WERI-Rb-1 (cell line): ENCODE measurements at regions not wholly inside any gene's neighbourhood (a gene's known extent, or its start where the extent isn't known, plus 50 kb on each side); places are given as distances from the start of the nearest gene placed in this dataset.
"Not testable (repeated sequence)": the region's sequence is repeated elsewhere in the genome, so short reads cannot be mapped to it uniquely, and the experiment has no call there.

Experiments used
- DNase-seq: peaks from one replicate; pipeline ENCODE4 v3.0.0-alpha.2; 2020
- H3K27ac ChIP-seq: fragments of 250-450 bp; sonication (Bioruptor Pico); 2 replicates; pipeline ENCODE4 v1.5.1; 2020; ENCODE audit warnings: mild to moderate bottlenecking, moderate library complexity
- H3K27me3 ChIP-seq: fragments of 250-450 bp; sonication (Bioruptor Pico); 2 replicates; pipeline ENCODE4 v1.5.1; 2021; ENCODE audit warnings: mild to moderate bottlenecking, low read depth, moderate library complexity; ENCODE audit not compliant: insufficient read depth, severe bottlenecking
- H3K36me3 ChIP-seq: fragments of 250-450 bp; sonication (Bioruptor Pico); 2 replicates; pipeline ENCODE4 v1.5.1; 2020; ENCODE audit warnings: mild to moderate bottlenecking, moderate library complexity
- H3K4me3 ChIP-seq: 2 replicates; pipeline ENCODE4 v1.5.1; 2011; ENCODE audit warnings: low read depth, mild to moderate bottlenecking, control low read depth, low read length
- H3K9me3 ChIP-seq: fragments of 250-450 bp; sonication (Bioruptor Pico); 2 replicates; pipeline ENCODE4 v1.5.1; 2021; ENCODE audit warnings: mild to moderate bottlenecking, moderate library complexity; ENCODE audit not compliant: severe bottlenecking
- TF ChIP-seq, protein P1 (sequence below): IDR thresholded peaks from 2 replicates; pipeline ENCODE4 v1.5.1; 2011; ENCODE audit warnings: low read depth, mild to moderate bottlenecking, control low read depth, inconsistent platforms, low read length

DNA sequence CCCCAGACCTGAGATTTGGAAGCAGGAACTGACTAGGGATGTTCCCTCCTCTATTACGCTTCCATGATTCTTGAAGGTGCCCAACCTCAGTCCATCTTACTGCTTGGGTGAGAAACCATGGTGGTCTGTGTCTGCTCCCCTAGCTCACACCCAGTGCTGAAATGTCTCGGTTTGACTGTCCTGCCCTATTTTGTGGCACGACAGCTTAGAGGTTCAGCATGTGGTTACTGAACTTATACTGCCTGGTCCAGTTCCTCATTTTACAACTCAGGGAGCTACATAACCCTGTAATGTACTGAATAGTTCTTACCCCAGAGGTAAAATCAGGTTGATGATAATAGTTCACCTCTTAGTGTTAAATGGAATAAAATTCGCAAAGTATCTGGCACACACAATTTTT, 203.1 kb downstream of the RBM46 start:
- TF ChIP-seq, protein P1, sequence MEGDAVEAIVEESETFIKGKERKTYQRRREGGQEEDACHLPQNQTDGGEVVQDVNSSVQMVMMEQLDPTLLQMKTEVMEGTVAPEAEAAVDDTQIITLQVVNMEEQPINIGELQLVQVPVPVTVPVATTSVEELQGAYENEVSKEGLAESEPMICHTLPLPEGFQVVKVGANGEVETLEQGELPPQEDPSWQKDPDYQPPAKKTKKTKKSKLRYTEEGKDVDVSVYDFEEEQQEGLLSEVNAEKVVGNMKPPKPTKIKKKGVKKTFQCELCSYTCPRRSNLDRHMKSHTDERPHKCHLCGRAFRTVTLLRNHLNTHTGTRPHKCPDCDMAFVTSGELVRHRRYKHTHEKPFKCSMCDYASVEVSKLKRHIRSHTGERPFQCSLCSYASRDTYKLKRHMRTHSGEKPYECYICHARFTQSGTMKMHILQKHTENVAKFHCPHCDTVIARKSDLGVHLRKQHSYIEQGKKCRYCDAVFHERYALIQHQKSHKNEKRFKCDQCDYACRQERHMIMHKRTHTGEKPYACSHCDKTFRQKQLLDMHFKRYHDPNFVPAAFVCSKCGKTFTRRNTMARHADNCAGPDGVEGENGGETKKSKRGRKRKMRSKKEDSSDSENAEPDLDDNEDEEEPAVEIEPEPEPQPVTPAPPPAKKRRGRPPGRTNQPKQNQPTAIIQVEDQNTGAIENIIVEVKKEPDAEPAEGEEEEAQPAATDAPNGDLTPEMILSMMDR = no peak
- H3K9me3 ChIP-seq = no peaks in the 10 kb centered on the region
- no peaks in the 10 kb centered on the region for H3K36me3 ChIP-seq
- DNase-seq = no peak
- H3K27me3 ChIP-seq = no peaks in the 10 kb centered on the region
- no peak overlapping the region for H3K4me3 ChIP-seq
- no peak overlapping the region for H3K27ac ChIP-seq

- no peak for DNase-seq
- Histone ChIP-seq H3K4me3 (no peak overlapping the region), H3K9me3 (no peaks in the 10 kb centered on the region), H3K27me3 (no peaks in the 10 kb centered on the region), H3K36me3 (no peaks in the 10 kb centered on the region), H3K27ac (no peak overlapping the region)
- TF ChIP-seq, protein P1 = no peak
These were observed 203.5 kb downstream of the RBM46 start for GRCh38 chr4:154984616-154985015.

DNA sequence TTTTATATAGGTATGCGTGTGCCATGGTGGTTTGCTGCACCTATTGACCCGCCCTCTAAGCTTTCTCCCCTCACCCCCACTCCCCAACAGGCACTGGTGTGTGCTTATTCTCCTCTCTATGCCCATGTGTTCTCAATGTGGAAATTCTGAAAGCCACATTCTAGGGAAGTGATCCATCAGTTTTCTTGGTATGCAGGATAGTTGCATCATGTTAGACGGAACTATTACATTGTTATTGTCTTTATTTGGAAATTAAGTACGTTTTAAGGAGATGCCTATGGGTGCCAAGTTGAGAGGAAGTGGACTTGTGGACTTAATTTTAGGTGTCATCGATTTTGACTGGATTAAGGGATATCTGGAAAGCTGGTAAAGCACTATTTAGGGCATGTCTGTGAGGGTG, 204.6 kb downstream of the RBM46 start:
- Histone ChIP-seq H3K9me3 (no peaks in the 10 kb centered on the region), H3K4me3 (no peak overlapping the region), H3K27me3 (no peaks in the 10 kb centered on the region), H3K36me3 (no peaks in the 10 kb centered on the region), H3K27ac (no peak overlapping the region)
- TF ChIP-seq, protein P1 = no peak
- DNase-seq = no peak

DNA sequence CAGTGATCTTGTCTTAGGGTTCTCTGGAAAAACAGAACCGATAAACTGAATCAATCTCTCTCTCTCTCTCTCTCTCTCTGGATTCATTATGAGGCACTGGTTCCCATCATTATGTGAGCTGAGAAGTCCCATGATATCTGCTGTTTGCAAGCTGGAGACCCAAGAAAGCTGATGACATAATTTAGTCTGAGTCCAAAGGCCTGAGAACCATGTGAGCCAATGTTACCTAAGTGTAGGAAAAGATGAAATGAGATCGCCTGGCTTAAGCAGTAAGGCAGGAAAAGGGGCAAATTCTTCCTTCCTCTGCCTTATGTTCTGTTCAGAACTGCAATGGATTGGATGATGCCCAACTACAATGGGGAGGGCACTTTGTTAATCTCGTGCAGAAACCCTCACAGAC, 207.4 kb downstream of the RBM46 start:
- H3K36me3 ChIP-seq = no peaks in the 10 kb centered on the region

DNA sequence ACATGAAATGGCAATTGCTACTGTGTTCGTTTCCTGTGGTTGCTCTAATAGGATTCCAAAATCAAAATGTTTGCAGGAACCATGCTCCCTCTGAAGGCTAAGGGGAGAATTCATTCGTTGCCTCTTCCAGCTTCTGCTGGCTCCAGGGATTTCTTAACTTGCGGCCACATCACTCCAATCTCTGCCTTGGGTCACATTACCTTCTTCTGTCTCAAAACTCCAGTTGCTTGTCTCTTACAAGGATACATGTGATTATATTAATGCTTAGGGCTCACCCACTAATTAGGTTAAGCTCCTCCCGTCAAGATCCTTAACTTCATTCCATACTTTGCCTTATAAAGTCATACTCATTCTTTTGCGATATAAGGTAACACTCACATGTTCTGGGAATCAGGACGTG, 208.4 kb downstream of the RBM46 start:
- H3K27ac ChIP-seq = no peak overlapping the region
- no peaks in the 10 kb centered on the region for H3K27me3 ChIP-seq
- no peaks in the 10 kb centered on the region for H3K36me3 ChIP-seq
- H3K9me3 ChIP-seq = no peaks in the 10 kb centered on the region
- H3K4me3 ChIP-seq = no peak overlapping the region
- DNase-seq = no peak
- TF ChIP-seq, protein P1 = no peak

More for the DNA sequence above, 207.4 kb downstream of the RBM46 start:
- H3K27me3 ChIP-seq = no peaks in the 10 kb centered on the region
- TF ChIP-seq, protein P1 = no peak
- H3K9me3 ChIP-seq = no peaks in the 10 kb centered on the region
- DNase-seq = no peak
- H3K27ac ChIP-seq = no peak overlapping the region
- H3K4me3 ChIP-seq = no peak overlapping the region

DNA sequence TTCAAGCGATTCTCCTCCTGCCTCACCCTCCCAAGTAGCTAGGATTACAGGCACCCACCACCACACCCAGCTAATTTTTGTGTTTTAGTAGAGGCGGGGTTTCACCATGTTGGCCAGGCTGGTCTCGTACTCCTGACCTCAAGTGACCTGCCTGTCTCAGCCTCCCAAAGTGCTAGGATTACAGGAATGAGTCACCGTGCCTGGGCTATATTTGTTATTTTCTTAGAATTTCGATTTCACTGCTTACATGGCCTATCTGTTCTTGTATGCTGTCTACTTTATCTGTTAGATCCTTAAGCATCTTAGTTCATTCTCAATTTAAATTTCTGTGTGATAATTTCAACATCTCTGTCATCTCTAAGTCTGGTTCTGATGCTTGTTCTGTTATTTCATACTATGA, 210.6 kb upstream of the NPY2R start:
- H3K27ac ChIP-seq, H3K4me3 ChIP-seq, H3K9me3 ChIP-seq, H3K27me3 ChIP-seq, DNase-seq, H3K36me3 ChIP-seq: not testable (repeated sequence)
